Neural progenitor cell (in vitro differentiated cells): ENCODE measurements at regions not wholly inside any gene's neighbourhood (a gene's known extent, or its start where the extent isn't known, plus 50 kb on each side); places are given as distances from the start of the nearest gene placed in this dataset.
A peak's percentile ranks its signal among the peaks of the same experiment; 100 is the strongest.

Source experiments
- DNase-seq: peaks from one replicate; pipeline ENCODE4 v3.0.0-alpha.2; 2016; ENCODE audit warnings: low spot score
- H2AFZ ChIP-seq: fragments of 200-600 bp; sonication (generic); replicated peaks from 2 replicates; pipeline ENCODE4 v1.6.1; 2016; ENCODE audit warnings: antibody characterized with exemption
- H3F3A ChIP-seq: fragments of 200-600 bp; sonication (generic); 2 replicates; pipeline ENCODE4 v1.6.1; 2016; ENCODE audit warnings: antibody characterized with exemption, low read depth
- H3K27ac ChIP-seq: fragments of 200-600 bp; sonication (generic); 2 replicates; pipeline ENCODE4 v1.5.1; 2016; ENCODE audit warnings: mild to moderate bottlenecking
- H3K27me3 ChIP-seq: fragments of 200-600 bp; sonication (generic); 2 replicates; pipeline ENCODE4 v1.6.1; 2016; ENCODE audit warnings: mild to moderate bottlenecking, moderate library complexity
- H3K36me3 ChIP-seq: fragments of 200-600 bp; sonication (generic); 2 replicates; pipeline ENCODE4 v1.5.1; 2016
- H3K4me1 ChIP-seq: fragments of 200-600 bp; sonication (generic); 2 replicates; pipeline ENCODE4 v1.6.1; 2016; ENCODE audit warnings: mixed run types
- H3K4me2 ChIP-seq: fragments of 200-600 bp; sonication (generic); 2 replicates; pipeline ENCODE4 v1.6.1; 2016
- H3K4me3 ChIP-seq: fragments of 200-600 bp; sonication (generic); 2 replicates; pipeline ENCODE4 v1.5.1; 2016
- H3K79me2 ChIP-seq: fragments of 200-600 bp; sonication (generic); 2 replicates; pipeline ENCODE4 v1.6.1; 2016; ENCODE audit warnings: low read depth
- H3K9ac ChIP-seq: fragments of 200-600 bp; sonication (generic); 2 replicates; pipeline ENCODE4 v1.6.1; 2016
- H3K9me3 ChIP-seq: fragments of 200-600 bp; sonication (generic); 2 replicates; pipeline ENCODE4 v1.5.1; 2016; ENCODE audit warnings: low read depth
- H4K20me1 ChIP-seq: fragments of 200-600 bp; sonication (generic); 2 replicates; pipeline ENCODE4 v1.6.1; 2016; ENCODE audit warnings: low read depth
- H3K27ac Mint-ChIP-seq: 3 replicates; pipeline ENCODE4 v1.8.0; 2021; ENCODE audit warnings: mixed read lengths
- H3K27me3 Mint-ChIP-seq: 2 replicates; pipeline ENCODE4 v1.8.0; 2022; ENCODE audit warnings: low read depth, mild to moderate bottlenecking, inconsistent platforms, moderate library complexity, mixed read lengths; ENCODE audit not compliant: insufficient read depth
- H3K36me3 Mint-ChIP-seq: 3 replicates; pipeline ENCODE4 v1.8.0; 2021; ENCODE audit warnings: mixed read lengths
- H3K4me1 Mint-ChIP-seq: 3 replicates; pipeline ENCODE4 v1.8.0; 2021; ENCODE audit warnings: mixed read lengths
- H3K4me3 Mint-ChIP-seq: 3 replicates; pipeline ENCODE4 v1.8.0; 2021; ENCODE audit warnings: mild to moderate bottlenecking, moderate library complexity, mixed read lengths
- H3K9me3 Mint-ChIP-seq: 3 replicates; pipeline ENCODE4 v1.8.0; 2020; ENCODE audit warnings: mixed read lengths
- CTCF ChIP-seq: fragments of 200-600 bp; sonication (generic); IDR thresholded peaks from 2 replicates; pipeline ENCODE4 v1.5.1; 2017; ENCODE audit warnings: antibody characterized with exemption, mild to moderate bottlenecking
- EZH2 ChIP-seq: fragments of 200-600 bp; sonication (generic); IDR thresholded peaks from 2 replicates; pipeline ENCODE4 v1.6.1; 2017; ENCODE audit warnings: antibody characterized with exemption, mild to moderate bottlenecking, moderate library complexity
- EZH2phosphoT487 ChIP-seq: fragments of 200-600 bp; sonication (generic); IDR thresholded peaks from 2 replicates; pipeline ENCODE4 v1.6.1; 2017; ENCODE audit warnings: antibody characterized with exemption

GRCh38 chr4:123547216-123548165 lies 150.9 kb downstream of the SPRY1 start:
- H3K4me1 Mint-ChIP-seq: peaks cover 31% of the 10 kb centered on the region
- Histone ChIP-seq H3K4me1 (peaks cover 30% of the 10 kb centered on the region), H4K20me1 (no peaks in the 10 kb centered on the region), H3K36me3 (no peaks in the 10 kb centered on the region), H3K4me2 (peak overlapping the region; percentile 65), H2AFZ (peak overlapping the region; percentile 55), H3K79me2 (no peaks in the 10 kb centered on the region), H3K27me3 (peaks cover 13% of the 10 kb centered on the region), H3K4me3 (peak overlapping the region; percentile 32), H3F3A (peaks cover 30% of the 10 kb centered on the region), H3K9ac (no peak overlapping the region), H3K27ac (no peak overlapping the region), H3K9me3 (no peaks in the 10 kb centered on the region)
- H3K36me3 Mint-ChIP-seq: peaks cover 11% of the 10 kb centered on the region
- H3K9me3 Mint-ChIP-seq: peaks cover 32% of the 10 kb centered on the region
- TF ChIP-seq EZH2 (no peak), CTCF (no peak), EZH2phosphoT487 (peak; percentile 27)
- peak overlapping the region; percentile 56 for H3K4me3 Mint-ChIP-seq
- H3K27me3 Mint-ChIP-seq: peaks cover 20% of the 10 kb centered on the region
- peak overlapping the region; percentile 77 for H3K27ac Mint-ChIP-seq
- peak; percentile 79 for DNase-seq

GRCh38 chr4:123553279-123553678 lies 156.7 kb downstream of the SPRY1 start:
- peaks cover 8% of the 10 kb centered on the region for H3K27me3 ChIP-seq
- no peak overlapping the region for H3K9ac ChIP-seq
- DNase-seq: no peak
- H3K27ac ChIP-seq: no peak overlapping the region
- no peaks in the 10 kb centered on the region for H3K79me2 ChIP-seq
- Mint-ChIP-seq H3K36me3 (peaks cover 11% of the 10 kb centered on the region), H3K4me3 (no peak overlapping the region), H3K27ac (peak overlapping the region; percentile 43), H3K27me3 (peaks cover 8% of the 10 kb centered on the region), H3K4me1 (peaks cover 37% of the 10 kb centered on the region), H3K9me3 (peaks cover 25% of the 10 kb centered on the region)
- H4K20me1 ChIP-seq: no peaks in the 10 kb centered on the region
- no peak overlapping the region for H2AFZ ChIP-seq
- H3K36me3 ChIP-seq: no peaks in the 10 kb centered on the region
- peaks cover 8% of the 10 kb centered on the region for H3F3A ChIP-seq
- no peak overlapping the region for H3K4me2 ChIP-seq
- no peak overlapping the region for H3K4me3 ChIP-seq
- H3K4me1 ChIP-seq: peaks cover 23% of the 10 kb centered on the region
- TF ChIP-seq CTCF (no peak), EZH2phosphoT487 (no peak), EZH2 (no peak)
- no peaks in the 10 kb centered on the region for H3K9me3 ChIP-seq

GRCh38 chr4:123553733-123554637 lies 157.4 kb downstream of the SPRY1 start:
- H3K79me2 ChIP-seq: no peaks in the 10 kb centered on the region
- H3K27ac ChIP-seq: no peak overlapping the region

More at GRCh38 chr4:123553733-123554637, 157.4 kb downstream of the SPRY1 start:
- peaks cover 8% of the 10 kb centered on the region for H3F3A ChIP-seq
- Mint-ChIP-seq H3K27ac (peak overlapping the region; percentile 43), H3K27me3 (peaks cover 7% of the 10 kb centered on the region), H3K36me3 (peaks cover 11% of the 10 kb centered on the region), H3K4me3 (no peak overlapping the region), H3K4me1 (peaks cover 41% of the 10 kb centered on the region), H3K9me3 (peaks cover 25% of the 10 kb centered on the region)
- no peak overlapping the region for H3K4me2 ChIP-seq
- no peaks in the 10 kb centered on the region for H3K36me3 ChIP-seq
- no peak for DNase-seq
- TF ChIP-seq CTCF (no peak), EZH2phosphoT487 (no peak), EZH2 (no peak)
- H3K4me3 ChIP-seq: no peak overlapping the region
- H3K27me3 ChIP-seq: peaks cover under 1% of the 10 kb centered on the region
- peaks cover 26% of the 10 kb centered on the region for H3K4me1 ChIP-seq
- H3K9ac ChIP-seq: no peak overlapping the region
- no peaks in the 10 kb centered on the region for H3K9me3 ChIP-seq
- no peak overlapping the region for H2AFZ ChIP-seq
- H4K20me1 ChIP-seq: no peaks in the 10 kb centered on the region
